Left lung (tissue), 4 donors: ENCODE measurements at regions not wholly inside any gene's neighbourhood (a gene's known extent, or its start where the extent isn't known, plus 50 kb on each side); places are given as distances from the start of the nearest gene placed in this dataset.

Experiments used
- ATAC-seq: fragments of 200-7000 bp; cut with Tn5 transposase; one replicate; pipeline ENCODE4 v1.9.1; 2020; ENCODE audit warnings: moderate library complexity
- DNase-seq, 4 donors: peaks; one replicate each; pipeline ENCODE4 v3.0.0-alpha.2; 2013 to 2020
- H3K27ac ChIP-seq, 2 donors: fragments of 200-600 bp; sonication (generic) in 1 of 2; one replicate each; pipeline versions ENCODE4 v1.5.0 to v1.8.0; 2020 to 2021
- H3K27me3 ChIP-seq, 2 donors: fragments of 200-600 bp; sonication (generic) in 1 of 2; one replicate each; pipeline versions ENCODE4 v1.5.0 to v1.8.0; 2020 to 2021
- H3K36me3 ChIP-seq, 2 donors: fragments of 200-600 bp; sonication (generic) in 1 of 2; one replicate each; pipeline versions ENCODE4 v1.5.0 to v1.8.0; 2020 to 2021
- H3K4me1 ChIP-seq, 2 donors: fragments of 200-600 bp; one replicate each; pipeline ENCODE4 v1.8.0; 2021
- H3K4me3 ChIP-seq, 2 donors: fragments of 200-600 bp; sonication (generic) in 1 of 2; one replicate each; pipeline versions ENCODE4 v1.5.0 to v1.8.0; 2020 to 2021; ENCODE audit warnings: mild to moderate bottlenecking in 1 of 2
- H3K9me3 ChIP-seq, 2 donors: fragments of 200-600 bp; sonication (generic) in 1 of 2; one replicate each; pipeline versions ENCODE4 v1.5.0 to v1.8.0; 2020 to 2021
- intact Hi-C, 2 donors: fragments of 100-400 bp; cut with DNase I; formaldehyde crosslinking; loops; one replicate each; pipeline versions ENCODE4 v1.11.2 to v1.14.2; 2022
- TF ChIP-seq, protein P1 (sequence below), 2 donors: fragments of 200-600 bp; sonication (generic) in 1 of 2; IDR thresholded peaks; one replicate each; pipeline versions ENCODE4 v1.5.0 to v1.8.0; 2021; ENCODE audit warnings: antibody characterized with exemption in 2 of 2
- donor health status: DM: no; HTN: yes; CAD: no.
- donor health status: DM: no; HTN: no; CAD: no.

- TF ChIP-seq, protein P1, sequence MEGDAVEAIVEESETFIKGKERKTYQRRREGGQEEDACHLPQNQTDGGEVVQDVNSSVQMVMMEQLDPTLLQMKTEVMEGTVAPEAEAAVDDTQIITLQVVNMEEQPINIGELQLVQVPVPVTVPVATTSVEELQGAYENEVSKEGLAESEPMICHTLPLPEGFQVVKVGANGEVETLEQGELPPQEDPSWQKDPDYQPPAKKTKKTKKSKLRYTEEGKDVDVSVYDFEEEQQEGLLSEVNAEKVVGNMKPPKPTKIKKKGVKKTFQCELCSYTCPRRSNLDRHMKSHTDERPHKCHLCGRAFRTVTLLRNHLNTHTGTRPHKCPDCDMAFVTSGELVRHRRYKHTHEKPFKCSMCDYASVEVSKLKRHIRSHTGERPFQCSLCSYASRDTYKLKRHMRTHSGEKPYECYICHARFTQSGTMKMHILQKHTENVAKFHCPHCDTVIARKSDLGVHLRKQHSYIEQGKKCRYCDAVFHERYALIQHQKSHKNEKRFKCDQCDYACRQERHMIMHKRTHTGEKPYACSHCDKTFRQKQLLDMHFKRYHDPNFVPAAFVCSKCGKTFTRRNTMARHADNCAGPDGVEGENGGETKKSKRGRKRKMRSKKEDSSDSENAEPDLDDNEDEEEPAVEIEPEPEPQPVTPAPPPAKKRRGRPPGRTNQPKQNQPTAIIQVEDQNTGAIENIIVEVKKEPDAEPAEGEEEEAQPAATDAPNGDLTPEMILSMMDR (IDR thresholded peaks at IDR 0.05) = no peak
- Histone ChIP-seq H3K4me1 (no peaks in the 10 kb centered on the region), H3K27ac (no peak overlapping the region), H3K4me3 (no peak overlapping the region), H3K36me3 (no peaks in the 10 kb centered on the region), H3K9me3 (no peaks in the 10 kb centered on the region), H3K27me3 (no peaks in the 10 kb centered on the region)
- intact Hi-C loops = no loop called here
- DNase-seq = peak in 1 of 4 donors; percentile 21
- ATAC-seq = no peak
Measured at GRCh38 chr6:119479860-119480655, 130.5 kb upstream of the MAN1A1 start.

GRCh38 chr6:119476554-119476953, 127.0 kb upstream of the MAN1A1 start:
- intact Hi-C loops = no loop called here
- Histone ChIP-seq H3K4me3 (no peak overlapping the region), H3K4me1 (no peaks in the 10 kb centered on the region), H3K27me3 (no peaks in the 10 kb centered on the region), H3K9me3 (peaks cover 0 to 7% of the 10 kb centered on the region in 2 donors), H3K36me3 (no peaks in the 10 kb centered on the region), H3K27ac (no peak overlapping the region)
- ATAC-seq (no peak), DNase-seq (no peak)
- TF ChIP-seq, protein P1 (IDR thresholded peaks at IDR 0.05) = no peak

GRCh38 chr6:119476024-119476423, 126.5 kb upstream of the MAN1A1 start:
- peaks cover 0 to 7% of the 10 kb centered on the region in 2 donors for H3K9me3 ChIP-seq
- intact Hi-C loops = no loop called here
- no peaks in the 10 kb centered on the region for H3K36me3 ChIP-seq
- peak in 1 of 4 donors; percentile 32 for DNase-seq
- no peaks in the 10 kb centered on the region for H3K27me3 ChIP-seq
- H3K4me3 ChIP-seq = no peak overlapping the region
- no peaks in the 10 kb centered on the region for H3K4me1 ChIP-seq
- ATAC-seq = no peak
- TF ChIP-seq, protein P1 (IDR thresholded peaks at IDR 0.05) = no peak
- no peak overlapping the region for H3K27ac ChIP-seq

DNA sequence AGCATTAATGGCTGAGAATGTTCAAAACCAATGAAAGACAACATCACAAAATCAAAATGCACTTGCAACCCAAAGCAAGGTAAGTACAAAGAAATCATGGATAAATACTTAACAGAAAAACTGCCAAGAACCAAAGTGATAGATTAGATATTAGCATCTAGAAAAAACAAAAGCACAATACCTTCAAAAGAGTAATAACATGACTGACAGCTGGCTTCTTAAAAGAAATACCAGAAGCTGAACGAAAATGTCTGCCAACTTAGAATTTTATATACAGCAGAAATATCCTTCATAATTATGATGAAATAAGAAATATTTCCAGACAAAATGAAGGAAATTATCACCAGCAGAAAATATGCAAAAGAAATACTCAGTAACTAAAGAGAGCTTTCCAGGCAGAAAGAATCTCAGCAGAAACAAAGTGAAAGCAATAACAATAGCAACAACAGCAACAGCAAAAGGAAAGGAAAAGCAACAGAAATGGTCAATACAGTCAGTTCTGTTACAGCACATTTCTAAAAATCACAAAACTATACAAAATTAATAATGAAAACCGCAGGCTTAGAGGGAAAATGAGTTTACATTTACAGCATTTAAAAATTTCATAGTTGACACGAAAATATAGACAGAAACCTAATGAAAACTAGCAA, 121.5 kb upstream of the MAN1A1 start:
- no peak overlapping the region for H3K27ac ChIP-seq
- TF ChIP-seq, protein P1 (IDR thresholded peaks at IDR 0.05) = no peak
- H3K27me3 ChIP-seq = no peaks in the 10 kb centered on the region
- no peak for ATAC-seq
- no peak for DNase-seq
- intact Hi-C loops = no loop called here
- H3K9me3 ChIP-seq = peaks cover 0 to 7% of the 10 kb centered on the region in 2 donors
- no peaks in the 10 kb centered on the region for H3K4me1 ChIP-seq
- no peak overlapping the region for H3K4me3 ChIP-seq
- no peaks in the 10 kb centered on the region for H3K36me3 ChIP-seq

DNA sequence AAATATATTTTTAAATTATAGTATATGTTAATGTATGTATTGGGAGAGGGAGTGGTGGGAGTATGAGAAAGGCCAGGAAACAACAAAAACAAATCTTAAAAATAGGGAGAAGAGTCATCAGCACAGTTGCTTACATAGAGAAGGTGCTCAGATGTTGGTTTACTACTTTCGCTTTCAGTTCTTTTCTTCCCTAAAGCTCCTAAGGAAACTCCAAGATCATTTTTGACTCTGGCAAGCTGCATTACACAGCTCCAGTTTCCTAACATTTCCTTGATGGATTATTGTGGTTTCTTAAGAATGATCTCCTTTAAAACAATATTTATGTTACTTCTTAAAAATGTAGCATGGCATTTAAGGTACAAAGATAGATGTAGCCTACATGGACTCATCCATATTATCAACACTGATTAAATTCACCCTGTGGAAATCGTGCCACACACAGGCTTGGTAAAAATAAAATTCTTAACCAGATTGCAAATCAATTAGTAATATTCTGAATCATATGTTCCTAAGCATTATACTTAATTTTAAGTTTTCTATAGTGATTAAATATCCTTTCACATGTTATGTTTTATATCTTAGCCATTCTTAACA, 118.0 kb upstream of the MAN1A1 start:
- Histone ChIP-seq H3K27me3 (no peaks in the 10 kb centered on the region), H3K27ac (peak overlapping the region in 1 of 2 donors; percentile 5), H3K4me1 (no peaks in the 10 kb centered on the region), H3K36me3 (no peaks in the 10 kb centered on the region), H3K4me3 (no peak overlapping the region), H3K9me3 (no peaks in the 10 kb centered on the region)
- DNase-seq (peak in 1 of 4 donors; percentile 16), ATAC-seq (peak; percentile 78)
- intact Hi-C loops = no loop called here
- TF ChIP-seq, protein P1 (IDR thresholded peaks at IDR 0.05) = no peak
